Activated naive CD4-positive, alpha-beta T cell (primary cell): ENCODE measurements at regions not wholly inside any gene's neighbourhood (a gene's known extent, or its start where the extent isn't known, plus 50 kb on each side); places are given as distances from the start of the nearest gene placed in this dataset.

Experiments used
- DNase-seq, 4 experiments: peaks; one replicate each; lab custom pipeline; 2025; lab: John Stamatoyannopoulos, UW

- no peak for DNase-seq
These were observed 680.2 kb downstream of the CCSER2 start for GRCh38 chr10:85008488-85009184.

- DNase-seq: no peak
These were observed 683.9 kb downstream of the CCSER2 start for GRCh38 chr10:85012305-85012704.

- DNase-seq: no peak
These were observed 698.6 kb downstream of the CCSER2 start for GRCh38 chr10:85026878-85027467.

- no peak for DNase-seq
These were observed 704.6 kb downstream of the CCSER2 start for GRCh38 chr10:85032981-85033380.

GRCh38 chr10:85036661-85037060 lies 708.3 kb downstream of the CCSER2 start:
- DNase-seq: no peak

GRCh38 chr10:85039311-85039710 lies 710.9 kb downstream of the CCSER2 start:
- no peak for DNase-seq

GRCh38 chr10:85043207-85043606 lies 714.8 kb downstream of the CCSER2 start:
- DNase-seq: no peak

GRCh38 chr10:85045046-85045445 lies 716.7 kb downstream of the CCSER2 start:
- no peak for DNase-seq

- DNase-seq: no peak
These were observed 718.9 kb downstream of the CCSER2 start for GRCh38 chr10:85047170-85047834.

- DNase-seq: no peak
These were observed 719.6 kb downstream of the CCSER2 start for GRCh38 chr10:85047979-85048378.

- DNase-seq: no peak
These were observed 720.3 kb downstream of the CCSER2 start for GRCh38 chr10:85048644-85049043.

GRCh38 chr10:85060944-85061343 lies 732.6 kb downstream of the CCSER2 start:
- DNase-seq: no peak

- no peak for DNase-seq
These were observed 733.0 kb downstream of the CCSER2 start for GRCh38 chr10:85061401-85061800.

GRCh38 chr10:85067955-85068354 lies 739.6 kb downstream of the CCSER2 start:
- DNase-seq: no peak

- no peak for DNase-seq
These were observed 752.5 kb downstream of the CCSER2 start for GRCh38 chr10:85080934-85081333.

GRCh38 chr10:85098835-85099521 lies 770.6 kb downstream of the CCSER2 start:
- no peak for DNase-seq

GRCh38 chr10:85100495-85100894 lies 772.1 kb downstream of the CCSER2 start:
- DNase-seq: no peak

- no peak for DNase-seq
These were observed 777.3 kb downstream of the CCSER2 start for GRCh38 chr10:85105614-85106255.

GRCh38 chr10:85111271-85111670 lies 782.9 kb downstream of the CCSER2 start:
- no peak for DNase-seq

GRCh38 chr10:85124603-85125051 lies 796.2 kb downstream of the CCSER2 start:
- no peak for DNase-seq

GRCh38 chr10:85137253-85137652 lies 808.9 kb downstream of the CCSER2 start:
- DNase-seq: no peak

- no peak for DNase-seq
These were observed 809.7 kb downstream of the CCSER2 start for GRCh38 chr10:85138046-85138445.
